ENCODE measurements at regions not wholly inside any gene's neighbourhood (a gene's known extent, or its start where the extent isn't known, plus 50 kb on each side); places are given as distances from the start of the nearest gene placed in this dataset.

GRCh38 chr22:49676230-49676629 is 151.4 kb downstream of the BRD1 start:
- Histone ChIP-seq H2AFZ (replicated peaks; ENCODE audit: low read length, poor library complexity) (no peak overlapping the region), H2AK5ac (ENCODE audit: low read depth, low read length) (no peak overlapping the region), H4K5ac (ENCODE audit: low read depth, low read length) (no peak overlapping the region), H4K20me1 (ENCODE audit: insufficient read depth, low read length) (no peaks in the 10 kb centered on the region), H3K4ac (ENCODE audit: low read depth, low read length) (no peak overlapping the region), H3K9me1 (ENCODE audit: insufficient read depth, low read length) (no peaks in the 10 kb centered on the region), H3K18ac (ENCODE audit: low read depth, low read length) (no peak overlapping the region), H3K36me3 (ENCODE audit: control insufficient read depth, insufficient read depth, low read length) (no peaks in the 10 kb centered on the region), H3K9ac (ENCODE audit: low read depth, low read length) (no peak overlapping the region), H3K4me2 (ENCODE audit: low read depth, low read length) (no peak overlapping the region), H3K56ac (ENCODE audit: extremely low read depth, insufficient read depth, low read length) (no peak overlapping the region), H2AK9ac (replicated peaks; ENCODE audit: low read depth, low read length, poor library complexity) (no peak overlapping the region), H4K91ac (ENCODE audit: insufficient read depth, low read depth, low read length) (no peak overlapping the region), H4K8ac (ENCODE audit: low read depth in 2 of 2, low read length in 2 of 2) (no peak overlapping the region), H3K79me1 (ENCODE audit: low read depth in 1 of 2, low read length in 2 of 2) (no peaks in the 10 kb centered on the region), H3K14ac (replicated peaks; ENCODE audit: low read depth, low read length) (no peak overlapping the region), H3K4me3 (ENCODE audit: insufficient read depth, low read depth, low read length) (no peak overlapping the region), H3K9me3 (ENCODE audit: control insufficient read depth, insufficient read depth, low read length) (0 out of 2 replicates have a peak, but pooled peaks cover 2% of the 10 kb centered on the region), H2BK120ac (ENCODE audit: low read depth, low read length) (no peak overlapping the region), H2BK5ac (ENCODE audit: low read depth, low read length, poor library complexity, severe bottlenecking) (no peak overlapping the region), H3K23ac (ENCODE audit: low read depth, low read length) (no peak overlapping the region), H3K27ac (ENCODE audit: insufficient read depth, low read length) (no peak overlapping the region), H2BK15ac (ENCODE audit: low read depth, low read length) (no peak overlapping the region), H2BK20ac (ENCODE audit: low read depth, low read length) (no peak overlapping the region), H3K27me3 (ENCODE audit: control insufficient read depth, insufficient read depth, low read length) (peaks cover 8% of the 10 kb centered on the region), H3K4me1 (ENCODE audit: control insufficient read depth, insufficient read depth, low read length) (no peaks in the 10 kb centered on the region)
- CTCF ChIA-PET: no interaction called here
- TF ChIP-seq FOS (IDR thresholded peaks at IDR 0.05; ENCODE audit: low read depth, low read length) (no peak), USF2 (IDR thresholded peaks at IDR 0.05; ENCODE audit: low read depth, low read length) (no peak), RFX5 (IDR thresholded peaks at IDR 0.05; ENCODE audit: low read depth, low read length) (no peak), BHLHE40 (IDR thresholded peaks at IDR 0.05; ENCODE audit: low read depth, low read length) (no peak), ELK1 (IDR thresholded peaks at IDR 0.05; ENCODE audit: borderline replicate concordance, low read depth, low read length) (no peak), CHD1 (IDR thresholded peaks at IDR 0.05; ENCODE audit: low read depth, low read length) (no peak), NFE2L2 (IDR thresholded peaks at IDR 0.05; ENCODE audit: low read depth, low read length) (no peak), CEBPB (IDR thresholded peaks at IDR 0.05; ENCODE audit: low read depth, low read length) (no peak), RAD21 (IDR thresholded peaks at IDR 0.05; ENCODE audit: low read length) (no peak), MAFK (IDR thresholded peaks at IDR 0.05; ENCODE audit: low read depth, low read length) (no peak), POLR2A (IDR thresholded peaks at IDR 0.05; ENCODE audit: low read depth, low read length) (no peak), MXI1 (IDR thresholded peaks at IDR 0.05; ENCODE audit: borderline replicate concordance, low read depth, low read length) (no peak), SMC3 (IDR thresholded peaks at IDR 0.05; ENCODE audit: low read depth, low read length) (no peak), CTCF (conservative IDR thresholded peaks at IDR 0.05; ENCODE audit: low read depth, low read length) (no peak), RCOR1 (IDR thresholded peaks at IDR 0.05; ENCODE audit: insufficient replicate concordance, low read length) (no peak), MAZ (IDR thresholded peaks at IDR 0.05; ENCODE audit: borderline replicate concordance, low read depth, low read length) (no peak)
- dilution Hi-C loops (cut with HindIII; ENCODE audit: low sequenced_read_pairs, unreplicated experiment): no loop called here
- DNase-seq (no peak), ATAC-seq (ENCODE audit: low read depth) (no peak)
- no TSS peak for BruUV-seq (replicated peaks)
- POLR2A ChIA-PET (ENCODE audit: unreplicated experiment): no interaction called here
- intact Hi-C loops (cut with micrococcal nuclease): no loop called here
- in situ Hi-C loops (cut with MboI; ENCODE audit: low sequenced_read_pairs): no loop called here
- WGBS, 2 experiments (ENCODE audit: extremely low coverage in 2 of 2, insufficient read length in 1 of 2): no CpG with 5 or more reads among the region's 5 CpGs

Data from IMR-90 (cell line).